Mononuclear cell (primary cell): ENCODE measurements at regions not wholly inside any gene's neighbourhood (a gene's known extent, or its start where the extent isn't known, plus 50 kb on each side); places are given as distances from the start of the nearest gene placed in this dataset.
"Not testable (repeated sequence)": the region's sequence is repeated elsewhere in the genome, so short reads cannot be mapped to it uniquely, and the experiment has no call there.

Experiments used
- H3K27me3 ChIP-seq: 2 replicates; pipeline ENCODE4 v1.6.0; 2011; ENCODE audit warnings: low read length, control low read depth; ENCODE audit not compliant: insufficient read depth
- H3K4me1 ChIP-seq: 2 replicates; pipeline ENCODE4 v1.5.1; 2011; ENCODE audit warnings: mild to moderate bottlenecking, low read length, control low read depth; ENCODE audit not compliant: insufficient read depth
- H3K4me3 ChIP-seq: 2 replicates; pipeline ENCODE4 v1.5.1; 2011; ENCODE audit warnings: mild to moderate bottlenecking, low read length, moderate library complexity
- H3K9me3 ChIP-seq: 2 replicates; pipeline ENCODE4 v1.5.1; 2011; ENCODE audit warnings: low read depth, mild to moderate bottlenecking, control low read depth, low read length

DNA sequence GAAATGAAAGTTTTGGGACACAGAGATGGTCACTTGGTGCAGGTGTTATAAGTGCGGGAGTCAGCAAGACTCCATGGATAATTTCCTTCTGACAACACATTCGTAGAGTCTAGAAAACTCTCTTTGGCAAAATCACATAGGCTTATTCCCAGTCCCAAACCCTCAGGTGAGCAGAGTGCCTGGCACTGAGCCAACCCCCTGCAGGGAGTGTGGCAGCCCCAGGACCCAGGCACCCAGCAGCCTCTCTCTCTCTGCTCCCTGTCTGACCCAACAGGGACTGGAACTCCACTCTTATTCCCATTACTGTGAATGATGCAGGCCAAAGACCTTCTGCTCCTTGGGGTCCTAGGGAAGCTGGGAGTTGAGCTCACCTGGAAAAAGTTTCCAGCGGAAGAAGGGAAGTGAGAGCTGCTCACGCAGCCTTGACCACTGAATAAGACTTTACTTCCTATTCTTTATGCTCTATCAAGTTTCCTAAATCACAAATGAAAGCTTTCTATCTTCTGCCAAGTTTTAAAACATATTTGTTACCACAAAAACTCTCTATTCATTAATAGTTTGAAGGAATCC is 132.6 kb upstream of the ETV3 start:
- Histone ChIP-seq H3K27me3 (no peaks in the 10 kb centered on the region), H3K4me1 (peaks cover 27% of the 10 kb centered on the region), H3K4me3 (no peak overlapping the region), H3K9me3 (no peaks in the 10 kb centered on the region)

GRCh38 chr1:157269656-157270375 is 131.6 kb upstream of the ETV3 start:
- H3K4me1 ChIP-seq: peaks cover 27% of the 10 kb centered on the region
- no peaks in the 10 kb centered on the region for H3K9me3 ChIP-seq
- H3K4me3 ChIP-seq: no peak overlapping the region
- peaks cover 4% of the 10 kb centered on the region for H3K27me3 ChIP-seq

DNA sequence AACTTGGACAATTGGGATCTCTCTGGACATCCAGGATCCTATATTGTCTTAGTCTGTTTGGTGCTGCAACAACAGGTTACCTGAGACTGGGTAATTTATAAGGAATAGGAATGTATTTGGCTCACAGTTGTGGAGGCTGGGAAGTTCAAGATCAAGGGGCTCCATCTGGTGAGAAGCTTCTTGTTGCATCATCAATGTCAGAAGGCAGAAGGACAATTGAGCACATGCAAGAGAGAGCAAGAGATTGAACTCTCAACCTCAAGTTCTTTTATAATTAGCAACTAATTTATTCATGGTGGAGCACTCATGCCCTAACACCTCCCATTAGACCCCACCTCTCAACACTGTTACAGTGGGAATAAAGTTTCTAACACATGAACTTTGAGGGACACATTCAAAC is 124.7 kb upstream of the ETV3 start:
- no peaks in the 10 kb centered on the region for H3K9me3 ChIP-seq
- H3K4me3 ChIP-seq: no peak overlapping the region
- H3K27me3 ChIP-seq: peaks cover 7% of the 10 kb centered on the region
- H3K4me1 ChIP-seq: no peaks in the 10 kb centered on the region

DNA sequence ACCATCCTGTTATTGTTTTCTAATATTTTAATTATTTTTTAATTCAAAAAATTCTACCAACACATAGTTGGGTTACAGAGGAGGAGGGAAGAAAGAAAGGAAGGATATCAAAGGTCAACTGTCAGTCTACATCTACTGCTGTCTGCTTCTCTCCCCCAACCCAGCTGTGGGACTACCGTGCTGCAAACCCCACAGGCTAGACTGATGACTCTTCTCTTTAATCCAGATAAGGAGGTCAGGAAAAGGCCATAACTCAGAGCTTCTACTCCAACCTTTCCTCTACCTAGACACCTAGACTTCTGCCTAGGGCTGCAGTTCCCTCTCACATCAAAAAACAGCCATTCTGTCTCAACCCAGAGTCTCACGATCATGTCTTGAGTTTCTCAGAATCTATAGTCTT is 124.2 kb upstream of the ETV3 start:
- Histone ChIP-seq H3K4me1 (no peaks in the 10 kb centered on the region), H3K4me3 (no peak overlapping the region), H3K27me3 (peaks cover 7% of the 10 kb centered on the region), H3K9me3 (no peaks in the 10 kb centered on the region)

DNA sequence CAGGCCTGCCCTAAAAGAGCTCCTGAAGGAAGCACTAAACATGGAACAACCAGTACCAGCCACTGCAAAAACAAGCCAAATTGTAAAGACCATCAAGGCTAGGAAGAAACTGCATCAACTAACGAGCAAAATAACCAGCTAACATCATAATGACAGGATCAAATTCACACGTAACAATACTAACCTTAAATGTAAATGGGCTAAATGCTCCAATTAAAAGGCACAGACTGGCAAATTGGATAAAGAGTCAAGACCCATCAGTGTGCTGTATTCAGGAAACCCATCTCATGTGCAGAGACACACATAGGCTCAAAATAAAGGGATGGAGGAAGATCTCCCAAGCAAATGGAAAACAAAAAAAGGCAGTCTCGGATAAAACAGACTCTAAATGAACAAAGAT is 117.7 kb upstream of the ETV3 start:
- H3K27me3 ChIP-seq, H3K4me3 ChIP-seq, H3K4me1 ChIP-seq, H3K9me3 ChIP-seq: not testable (repeated sequence)

GRCh38 chr1:157254183-157254582 is 116.0 kb upstream of the ETV3 start:
- not testable (repeated sequence) for H3K4me3 ChIP-seq, H3K9me3 ChIP-seq, H3K27me3 ChIP-seq, H3K4me1 ChIP-seq

DNA sequence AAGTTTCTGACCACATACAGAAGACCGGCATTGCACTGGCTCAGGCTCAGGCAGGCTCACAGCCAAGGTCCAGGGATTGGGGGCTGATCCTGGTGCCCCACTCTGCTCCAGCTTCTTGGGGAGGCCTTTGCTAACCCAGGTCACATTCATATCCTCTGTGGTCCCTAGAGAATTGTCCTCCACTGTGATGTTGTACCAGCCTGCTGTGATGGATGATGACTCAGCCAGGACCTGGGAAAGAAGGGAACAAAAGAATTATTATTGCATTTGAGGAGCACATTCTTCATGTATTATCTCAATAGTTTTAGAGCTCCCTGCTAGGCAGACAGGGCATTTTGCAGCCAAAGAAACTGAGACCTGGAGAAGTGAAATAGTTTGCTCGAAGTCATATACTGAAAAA is 114.3 kb upstream of the ETV3 start:
- no peaks in the 10 kb centered on the region for H3K9me3 ChIP-seq
- peaks cover 6% of the 10 kb centered on the region for H3K4me1 ChIP-seq
- H3K27me3 ChIP-seq: peaks cover under 1% of the 10 kb centered on the region
- no peak overlapping the region for H3K4me3 ChIP-seq

- no peaks in the 10 kb centered on the region for H3K9me3 ChIP-seq
- H3K4me1 ChIP-seq: peaks cover 6% of the 10 kb centered on the region
- H3K4me3 ChIP-seq: no peak overlapping the region
- H3K27me3 ChIP-seq: peaks cover 7% of the 10 kb centered on the region
These were observed 111.5 kb upstream of the ETV3 start for GRCh38 chr1:157249739-157250138.

DNA sequence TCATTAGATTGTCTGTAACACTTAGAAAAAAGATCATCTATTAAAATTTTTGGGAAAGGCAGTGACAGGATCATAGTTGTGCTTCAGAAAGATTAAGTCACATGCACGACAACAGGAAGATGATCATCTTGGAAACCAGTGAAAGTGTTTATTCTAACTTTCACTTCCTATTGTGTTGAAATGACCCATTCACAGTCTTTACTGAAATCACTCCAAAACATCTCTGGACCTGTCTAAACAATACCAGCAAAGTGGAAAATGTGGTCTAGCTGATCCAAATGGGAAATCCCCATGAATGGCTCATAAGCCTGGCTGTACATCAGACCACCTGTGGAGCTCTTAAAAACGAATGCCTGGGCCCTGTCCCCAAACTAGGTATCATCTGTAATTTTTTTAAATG is 111.1 kb upstream of the ETV3 start:
- peaks cover 6% of the 10 kb centered on the region for H3K4me1 ChIP-seq

GRCh38 chr1:157247764-157248049 is 109.5 kb upstream of the ETV3 start:
- H3K27me3 ChIP-seq, H3K4me1 ChIP-seq, H3K9me3 ChIP-seq, H3K4me3 ChIP-seq: not testable (repeated sequence)

More for the DNA sequence above, 111.1 kb upstream of the ETV3 start:
- Histone ChIP-seq H3K9me3 (no peaks in the 10 kb centered on the region), H3K4me3 (no peak overlapping the region), H3K27me3 (peaks cover 7% of the 10 kb centered on the region)

DNA sequence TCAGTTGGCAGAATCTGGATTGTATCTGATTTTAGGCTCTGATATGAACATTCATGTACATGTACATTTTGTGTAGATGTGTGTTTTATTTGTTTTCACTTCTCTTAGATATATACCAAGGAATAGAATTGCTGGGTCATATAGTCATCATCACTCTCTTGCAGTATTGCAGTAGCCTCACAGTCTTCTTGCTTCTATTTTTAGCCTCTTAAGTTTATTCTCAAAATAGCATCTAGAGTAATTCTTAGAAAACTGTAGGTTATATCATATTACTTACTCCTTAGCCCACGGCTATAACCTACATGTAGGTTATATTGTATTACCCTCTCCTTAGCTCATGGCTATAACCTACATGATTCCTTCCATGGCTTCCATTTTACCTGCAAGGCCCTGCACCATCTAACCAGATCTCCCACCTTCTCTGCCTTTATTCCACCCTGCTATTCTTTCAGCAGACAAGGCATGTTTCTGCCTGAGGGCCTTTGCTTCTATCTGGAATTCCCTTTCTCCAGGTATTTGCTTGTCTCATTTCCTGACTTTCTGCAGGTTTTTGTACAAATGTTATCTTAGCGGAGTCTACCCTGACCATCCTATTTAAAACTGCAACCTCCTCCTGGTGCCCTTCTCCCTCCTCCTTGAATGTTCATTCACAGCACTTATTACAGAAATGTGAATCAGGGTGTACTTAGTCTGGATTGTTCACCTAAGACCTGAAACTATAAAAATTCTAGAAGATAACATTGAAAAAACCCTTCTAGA is 109.0 kb upstream of the ETV3 start:
- Histone ChIP-seq H3K27me3 (peaks cover 7% of the 10 kb centered on the region), H3K4me3 (no peak overlapping the region), H3K4me1 (peaks cover 6% of the 10 kb centered on the region), H3K9me3 (no peaks in the 10 kb centered on the region)

DNA sequence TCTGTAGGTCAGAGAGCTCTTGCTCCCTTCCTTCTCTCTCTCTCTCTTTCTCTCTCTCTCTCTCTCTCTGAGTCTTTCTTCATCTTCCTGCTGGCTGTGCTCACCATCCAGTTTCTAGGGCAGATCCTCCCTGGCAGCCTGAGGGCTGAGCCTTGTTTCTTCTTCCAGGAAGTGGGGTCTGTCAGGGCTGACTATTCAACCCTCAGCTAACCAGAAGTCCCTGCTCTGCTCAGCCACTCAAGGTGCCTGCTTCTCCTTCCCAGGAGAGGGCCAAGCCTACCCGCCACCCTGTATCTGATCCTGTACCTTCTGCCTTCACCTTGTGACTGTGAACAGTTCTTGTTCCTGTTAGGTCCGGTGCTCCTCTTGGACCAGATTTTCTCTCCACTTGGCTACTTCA is 107.6 kb upstream of the ETV3 start:
- Histone ChIP-seq H3K27me3 (peaks cover 7% of the 10 kb centered on the region), H3K9me3 (no peaks in the 10 kb centered on the region), H3K4me1 (peaks cover 6% of the 10 kb centered on the region), H3K4me3 (no peak overlapping the region)

- Histone ChIP-seq H3K27me3 (peaks cover 6% of the 10 kb centered on the region), H3K4me1 (no peaks in the 10 kb centered on the region), H3K4me3 (no peak overlapping the region), H3K9me3 (no peaks in the 10 kb centered on the region)
These were observed 103.0 kb upstream of the ETV3 start for GRCh38 chr1:157241185-157241538.

DNA sequence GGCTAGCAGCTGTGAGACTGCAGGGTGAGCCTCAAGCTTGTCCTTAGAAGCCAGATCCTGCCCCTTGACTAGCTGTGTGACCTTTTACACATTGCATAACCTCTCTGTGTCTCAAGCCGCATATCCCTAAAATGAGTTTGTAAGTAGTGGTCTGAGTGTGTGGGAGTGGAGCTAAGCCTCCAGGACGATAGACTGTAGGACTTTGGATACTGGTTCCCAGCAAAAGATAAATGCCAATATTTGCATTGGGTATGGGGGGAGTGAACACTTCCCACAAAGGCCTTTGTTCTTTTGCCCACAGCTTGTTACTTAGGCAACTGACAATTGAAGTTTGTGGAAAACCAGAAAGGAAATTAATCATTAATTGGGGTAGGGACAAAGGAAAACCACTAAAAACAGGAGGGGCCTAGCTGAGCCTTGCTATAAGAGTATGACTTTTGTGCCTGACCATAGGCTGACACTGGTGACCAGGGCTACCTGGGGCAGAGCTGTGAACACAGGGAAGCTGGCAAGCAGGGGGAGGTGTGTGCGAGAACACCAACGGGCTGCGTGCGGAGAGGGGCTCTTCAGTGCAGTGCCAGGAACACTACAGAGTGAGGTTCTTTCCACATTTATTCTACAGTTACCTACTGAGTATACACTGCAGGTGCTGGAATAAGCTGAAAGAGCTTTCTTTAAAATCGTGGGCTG is 102.4 kb upstream of the ETV3 start:
- H3K27me3 ChIP-seq: peaks cover 6% of the 10 kb centered on the region
- no peak overlapping the region for H3K4me3 ChIP-seq
- H3K9me3 ChIP-seq: no peaks in the 10 kb centered on the region
- H3K4me1 ChIP-seq: no peaks in the 10 kb centered on the region

GRCh38 chr1:157239936-157240335 is 101.7 kb upstream of the ETV3 start:
- Histone ChIP-seq H3K9me3 (no peaks in the 10 kb centered on the region), H3K4me1 (no peaks in the 10 kb centered on the region), H3K4me3 (no peak overlapping the region), H3K27me3 (peaks cover 6% of the 10 kb centered on the region)
